ENCODE measurements at regions not wholly inside any gene's neighbourhood (a gene's known extent, or its start where the extent isn't known, plus 50 kb on each side); places are given as distances from the start of the nearest gene placed in this dataset.

DNA sequence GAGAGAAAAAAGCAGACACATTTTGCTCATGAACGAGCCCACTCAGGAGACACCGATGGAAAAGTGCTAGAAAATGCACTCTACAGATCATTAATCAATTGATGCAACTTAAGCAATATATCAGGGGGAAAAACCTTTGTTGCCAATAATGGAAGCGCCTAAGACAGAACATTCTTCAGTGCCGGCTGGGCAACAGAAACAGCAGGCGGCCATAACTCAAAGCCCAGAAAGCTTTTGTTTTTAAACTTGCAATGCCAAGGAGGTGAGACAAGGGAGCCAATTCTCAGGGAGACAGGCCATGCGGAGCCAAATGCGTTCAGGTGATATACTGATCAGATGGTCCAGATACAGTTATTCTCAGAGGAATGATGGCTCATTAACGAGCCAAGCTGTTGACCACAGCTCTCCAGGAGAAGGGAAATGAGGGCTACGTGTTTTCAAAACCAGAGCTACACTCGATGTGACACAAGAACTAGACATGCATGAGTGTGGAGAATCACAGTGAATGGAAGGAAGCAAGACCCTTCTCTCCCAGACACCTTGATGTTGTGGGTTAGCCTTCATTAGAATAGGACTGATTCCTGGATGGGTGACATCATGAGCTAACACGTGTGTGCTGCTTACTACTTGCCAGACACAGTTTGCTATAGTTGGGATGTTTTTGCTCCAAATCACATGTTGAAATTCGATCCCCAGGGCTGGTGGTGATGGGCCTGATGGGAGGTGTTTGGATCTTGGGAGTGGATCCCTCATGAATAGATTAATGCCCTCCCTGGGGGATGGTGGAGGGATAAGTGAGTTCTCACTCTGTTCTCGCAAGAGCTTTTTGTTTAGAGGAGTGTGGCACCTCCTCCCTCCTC is 79.1 kb upstream of the KCNMA1 start:
- no peaks in the 10 kb centered on the region for H3K27me3 ChIP-seq (ENCODE audit: control insufficient read depth, insufficient read depth, low read length)
- peak; percentile 48 to 56 for DNase-seq (ENCODE audit: low read depth in 2 of 2)
- H3K4me3 ChIP-seq (replicated peaks in 1 of 4; ENCODE audit: control extremely low read depth in 1 of 4, insufficient read depth in 1 of 4, low read depth in 3 of 4, low read length in 4 of 4) = no peak overlapping the region
- H3K4me2 ChIP-seq (ENCODE audit: extremely low read depth, insufficient read depth, low read length) = no peak overlapping the region
- no peak overlapping the region for H2AFZ ChIP-seq (ENCODE audit: low read length)
- H3K4me1 ChIP-seq (ENCODE audit: control insufficient read depth, extremely low read depth, insufficient read depth, low read length) = no peaks in the 10 kb centered on the region
- no peak for TF ChIP-seq EZH2 (IDR thresholded peaks at IDR 0.05; ENCODE audit: low read length, missing control alignments)
- TF ChIP-seq, protein P1, sequence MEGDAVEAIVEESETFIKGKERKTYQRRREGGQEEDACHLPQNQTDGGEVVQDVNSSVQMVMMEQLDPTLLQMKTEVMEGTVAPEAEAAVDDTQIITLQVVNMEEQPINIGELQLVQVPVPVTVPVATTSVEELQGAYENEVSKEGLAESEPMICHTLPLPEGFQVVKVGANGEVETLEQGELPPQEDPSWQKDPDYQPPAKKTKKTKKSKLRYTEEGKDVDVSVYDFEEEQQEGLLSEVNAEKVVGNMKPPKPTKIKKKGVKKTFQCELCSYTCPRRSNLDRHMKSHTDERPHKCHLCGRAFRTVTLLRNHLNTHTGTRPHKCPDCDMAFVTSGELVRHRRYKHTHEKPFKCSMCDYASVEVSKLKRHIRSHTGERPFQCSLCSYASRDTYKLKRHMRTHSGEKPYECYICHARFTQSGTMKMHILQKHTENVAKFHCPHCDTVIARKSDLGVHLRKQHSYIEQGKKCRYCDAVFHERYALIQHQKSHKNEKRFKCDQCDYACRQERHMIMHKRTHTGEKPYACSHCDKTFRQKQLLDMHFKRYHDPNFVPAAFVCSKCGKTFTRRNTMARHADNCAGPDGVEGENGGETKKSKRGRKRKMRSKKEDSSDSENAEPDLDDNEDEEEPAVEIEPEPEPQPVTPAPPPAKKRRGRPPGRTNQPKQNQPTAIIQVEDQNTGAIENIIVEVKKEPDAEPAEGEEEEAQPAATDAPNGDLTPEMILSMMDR (conservative IDR thresholded peaks at IDR 0.05 in 1 of 2, IDR thresholded peaks at IDR 0.05 in 1 of 2; ENCODE audit: low read depth in 1 of 2, low read length in 2 of 2) = no peak
- H4K20me1 ChIP-seq (ENCODE audit: control insufficient read depth, extremely low read depth, insufficient read depth, low read length) = no peaks in the 10 kb centered on the region
- H3K36me3 ChIP-seq (ENCODE audit: control insufficient read depth, insufficient read depth, low read length) = no peaks in the 10 kb centered on the region
- no peaks in the 10 kb centered on the region for H3K9me3 ChIP-seq (ENCODE audit: control insufficient read depth, insufficient read depth, low read depth, low read length)
- no peak overlapping the region for H3K9ac ChIP-seq (ENCODE audit: insufficient read depth, low read length)
- no peak overlapping the region for H3K27ac ChIP-seq (ENCODE audit: insufficient read depth, low read length)
- no peaks in the 10 kb centered on the region for H3K79me2 ChIP-seq (ENCODE audit: control insufficient read depth, insufficient read depth, low read length)

DNA sequence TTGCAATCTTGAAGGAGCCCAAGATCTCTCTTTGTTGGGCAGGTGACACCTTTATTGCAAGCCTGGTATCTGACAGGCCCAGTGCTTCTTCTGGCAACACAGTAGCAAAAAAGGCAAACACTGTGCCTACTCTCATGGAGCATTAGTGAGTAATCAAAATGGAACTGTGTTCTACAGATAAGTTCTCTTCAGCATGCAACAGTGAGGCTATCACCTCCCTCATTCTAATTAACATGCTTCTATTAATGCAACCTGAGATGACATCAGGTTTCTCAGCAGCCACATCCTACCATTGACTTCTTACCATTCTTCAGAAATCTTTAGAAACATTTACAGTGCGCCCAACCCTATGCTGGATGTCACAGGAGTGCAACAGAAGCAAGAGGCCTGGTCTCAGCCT is 77.9 kb upstream of the KCNMA1 start:
- TF ChIP-seq, protein P1 (conservative IDR thresholded peaks at IDR 0.05 in 1 of 2, IDR thresholded peaks at IDR 0.05 in 1 of 2; ENCODE audit: low read depth in 1 of 2, low read length in 2 of 2) = no peak
- TF ChIP-seq EZH2 (IDR thresholded peaks at IDR 0.05; ENCODE audit: low read length, missing control alignments) = no peak
- no peak overlapping the region for H3K4me3 ChIP-seq (replicated peaks in 1 of 4; ENCODE audit: control extremely low read depth in 1 of 4, insufficient read depth in 1 of 4, low read depth in 3 of 4, low read length in 4 of 4)
- no peaks in the 10 kb centered on the region for H3K27me3 ChIP-seq (ENCODE audit: control insufficient read depth, insufficient read depth, low read length)
- H3K27ac ChIP-seq (ENCODE audit: insufficient read depth, low read length) = no peak overlapping the region
- no peaks in the 10 kb centered on the region for H3K79me2 ChIP-seq (ENCODE audit: control insufficient read depth, insufficient read depth, low read length)
- no peaks in the 10 kb centered on the region for H3K36me3 ChIP-seq (ENCODE audit: control insufficient read depth, insufficient read depth, low read length)
- H3K9me3 ChIP-seq (ENCODE audit: control insufficient read depth, insufficient read depth, low read depth, low read length) = no peaks in the 10 kb centered on the region
- H3K9ac ChIP-seq (ENCODE audit: insufficient read depth, low read length) = no peak overlapping the region
- DNase-seq (ENCODE audit: low read depth in 2 of 2) = no peak
- H2AFZ ChIP-seq (ENCODE audit: low read length) = no peak overlapping the region
- H3K4me2 ChIP-seq (ENCODE audit: extremely low read depth, insufficient read depth, low read length) = no peak overlapping the region
- H3K4me1 ChIP-seq (ENCODE audit: control insufficient read depth, extremely low read depth, insufficient read depth, low read length) = no peaks in the 10 kb centered on the region
- no peaks in the 10 kb centered on the region for H4K20me1 ChIP-seq (ENCODE audit: control insufficient read depth, extremely low read depth, insufficient read depth, low read length)

DNA sequence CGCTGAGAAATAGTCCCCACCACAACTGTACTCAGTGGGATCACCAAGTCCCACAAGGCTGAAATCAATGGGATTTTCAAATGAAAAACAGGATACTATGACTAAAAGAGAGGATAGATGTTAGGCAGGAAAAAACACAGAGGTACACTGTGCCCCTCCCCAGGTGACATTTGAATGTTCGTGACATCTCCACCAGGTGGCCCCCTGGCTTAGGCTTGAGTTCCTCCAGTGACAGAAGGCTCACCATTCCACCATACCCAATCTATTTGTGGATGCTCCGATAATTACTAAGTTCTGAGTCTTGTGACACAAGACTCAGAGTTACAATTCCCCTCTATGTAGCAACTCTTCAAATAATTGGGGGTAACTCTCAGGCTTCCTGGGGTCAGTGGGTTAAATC is 77.5 kb upstream of the KCNMA1 start:
- DNase-seq (ENCODE audit: low read depth in 2 of 2) = no peak
- Histone ChIP-seq H4K20me1 (ENCODE audit: control insufficient read depth, extremely low read depth, insufficient read depth, low read length) (no peaks in the 10 kb centered on the region), H3K79me2 (ENCODE audit: control insufficient read depth, insufficient read depth, low read length) (no peaks in the 10 kb centered on the region), H3K9me3 (ENCODE audit: control insufficient read depth, insufficient read depth, low read depth, low read length) (no peaks in the 10 kb centered on the region), H3K4me2 (ENCODE audit: extremely low read depth, insufficient read depth, low read length) (no peak overlapping the region), H3K9ac (ENCODE audit: insufficient read depth, low read length) (no peak overlapping the region), H3K36me3 (ENCODE audit: control insufficient read depth, insufficient read depth, low read length) (no peaks in the 10 kb centered on the region), H3K4me1 (ENCODE audit: control insufficient read depth, extremely low read depth, insufficient read depth, low read length) (no peaks in the 10 kb centered on the region), H2AFZ (ENCODE audit: low read length) (no peak overlapping the region), H3K27me3 (ENCODE audit: control insufficient read depth, insufficient read depth, low read length) (no peaks in the 10 kb centered on the region), H3K27ac (ENCODE audit: insufficient read depth, low read length) (no peak overlapping the region), H3K4me3 (replicated peaks in 1 of 4; ENCODE audit: control extremely low read depth in 1 of 4, insufficient read depth in 1 of 4, low read depth in 3 of 4, low read length in 4 of 4) (no peak overlapping the region)
- no peak for TF ChIP-seq EZH2 (IDR thresholded peaks at IDR 0.05; ENCODE audit: low read length, missing control alignments)
- TF ChIP-seq, protein P1 (conservative IDR thresholded peaks at IDR 0.05 in 1 of 2, IDR thresholded peaks at IDR 0.05 in 1 of 2; ENCODE audit: low read depth in 1 of 2, low read length in 2 of 2) = no peak
